HG03520 (cell line): ENCODE measurements at regions not wholly inside any gene's neighbourhood (a gene's known extent, or its start where the extent isn't known, plus 50 kb on each side); places are given as distances from the start of the nearest gene placed in this dataset.
A peak's percentile ranks its signal among the peaks of the same experiment; 100 is the strongest.
"Not testable (repeated sequence)": the region's sequence is repeated elsewhere in the genome, so short reads cannot be mapped to it uniquely, and the experiment has no call there.

Experiments
- ATAC-seq: cut with Tn5 transposase; IDR thresholded peaks from one replicate; pipeline ENCODE4 v1.9.1; 2021; ENCODE audit warnings: mild to moderate bottlenecking, moderate library complexity; ENCODE audit not compliant: unreplicated experiment

GRCh38 chr11:42669248-42669976 is 642.4 kb upstream of the API5 start:
- ATAC-seq: no peak

GRCh38 chr11:42674436-42674835 is 637.4 kb upstream of the API5 start:
- ATAC-seq: no peak

DNA sequence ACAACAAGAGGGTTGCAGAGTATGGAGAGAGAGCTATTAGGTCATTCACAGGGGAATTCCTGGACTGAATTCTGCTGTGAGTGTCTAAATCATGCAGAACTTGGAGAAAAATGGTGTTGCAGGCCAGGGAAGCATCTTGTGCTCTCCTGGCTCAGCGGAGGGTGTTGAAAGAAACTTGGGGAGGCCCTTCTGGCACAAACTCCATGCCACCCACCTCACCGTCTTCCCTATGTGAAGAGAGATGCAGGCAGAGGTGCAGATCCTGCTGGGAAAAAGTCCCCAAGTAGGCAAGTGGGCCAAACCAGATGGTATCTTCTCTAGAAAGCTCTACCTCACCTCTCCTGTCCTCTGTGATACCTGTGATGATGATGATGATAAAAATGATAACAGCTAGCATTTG is 604.3 kb upstream of the API5 start:
- no peak for ATAC-seq

GRCh38 chr11:42709216-42709615 is 602.6 kb upstream of the API5 start:
- ATAC-seq: no peak

DNA sequence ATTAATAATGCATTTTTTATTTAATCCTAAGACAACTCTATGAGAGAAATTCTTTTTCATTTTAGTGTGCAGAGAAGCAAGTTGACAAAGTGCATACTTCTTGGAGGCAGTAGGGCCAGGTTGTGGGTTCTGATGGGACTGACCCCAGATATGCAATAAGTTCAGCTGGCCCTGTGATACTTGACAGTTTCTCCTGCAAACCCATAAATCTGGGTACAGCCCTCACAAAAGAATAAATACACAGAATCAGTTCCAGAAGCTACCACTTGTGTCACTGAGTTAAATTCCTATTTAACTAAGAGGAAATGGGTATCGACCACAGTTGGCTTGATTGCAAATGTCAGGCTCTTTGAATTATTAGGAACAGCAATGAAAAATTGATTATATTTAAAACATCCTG is 598.5 kb upstream of the API5 start:
- no peak for ATAC-seq

DNA sequence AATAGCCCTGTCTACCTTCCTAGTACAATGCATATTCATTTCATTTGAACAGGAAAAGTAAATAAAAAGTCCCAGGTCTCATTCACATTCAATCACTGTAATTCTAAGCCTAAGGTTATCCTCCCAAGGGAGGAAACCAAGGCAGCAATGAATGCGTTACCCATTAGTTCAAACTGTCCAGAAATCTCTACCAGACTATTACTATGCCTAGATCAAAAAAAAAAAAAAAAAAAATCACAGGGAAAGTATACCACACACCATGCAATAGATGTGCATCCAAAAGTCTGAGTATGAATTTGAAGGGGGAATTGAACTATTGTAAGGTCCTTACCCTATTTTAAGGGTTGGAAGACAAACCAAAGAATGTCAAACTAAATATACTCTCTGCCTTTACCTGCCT is 598.0 kb upstream of the API5 start:
- ATAC-seq: no peak

DNA sequence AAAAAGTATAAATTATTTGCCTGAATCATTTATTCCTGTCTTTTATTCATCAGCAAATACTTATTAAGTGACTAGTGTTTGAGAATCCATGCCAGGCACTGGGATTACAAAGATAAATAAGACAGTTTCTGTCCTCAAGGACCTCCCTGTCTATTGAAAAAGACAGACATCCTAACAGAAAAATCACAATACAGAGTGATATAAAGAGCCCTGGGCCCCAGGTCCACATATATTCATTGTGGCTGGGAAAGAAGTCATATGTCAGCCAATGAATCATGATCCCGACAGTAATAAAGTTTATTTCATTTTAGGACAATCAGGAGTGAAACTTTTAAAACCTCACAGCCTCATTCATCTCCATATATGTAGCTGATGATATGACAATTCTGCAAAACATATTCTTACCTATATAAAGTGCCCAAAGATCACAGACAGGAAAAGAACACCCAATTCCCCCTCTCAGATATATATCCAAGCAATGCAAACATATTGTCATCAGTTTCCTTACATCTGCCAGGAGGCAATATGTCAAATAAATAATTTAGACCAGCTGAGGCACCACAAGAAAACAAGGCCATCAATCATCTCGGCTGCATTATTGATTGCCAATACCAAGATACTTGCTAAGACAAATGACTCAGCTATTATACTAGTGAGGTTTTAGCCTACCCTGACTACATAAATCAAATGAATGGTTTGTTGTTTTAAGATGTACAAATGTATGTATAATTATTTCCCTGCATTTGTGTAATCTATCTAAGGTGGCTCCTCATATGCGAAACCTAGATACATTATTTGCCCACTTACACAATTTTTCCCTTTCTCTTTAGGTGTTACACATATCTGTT is 590.9 kb upstream of the API5 start:
- no peak for ATAC-seq

- no peak for ATAC-seq
Observed at GRCh38 chr11:42727879-42728278, 583.9 kb upstream of the API5 start.

DNA sequence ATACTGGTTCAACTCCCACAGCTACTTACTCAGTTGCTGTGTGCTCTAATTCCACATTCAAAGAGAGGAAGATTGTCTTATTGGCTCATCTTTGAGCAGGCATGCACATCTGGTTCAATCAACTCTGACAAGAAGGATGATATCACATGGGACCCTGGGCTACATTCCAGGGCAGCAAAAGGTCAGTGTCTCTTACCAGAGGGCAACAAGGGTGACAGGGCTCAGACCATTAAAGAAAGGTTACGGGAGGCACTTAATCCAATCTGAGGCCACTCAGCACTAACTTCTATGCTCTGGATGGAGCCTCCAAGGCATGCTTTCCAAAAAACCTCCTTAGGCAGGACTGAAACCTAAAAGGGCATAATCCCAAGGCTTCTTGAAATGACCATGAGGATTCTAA is 549.4 kb upstream of the API5 start:
- no peak for ATAC-seq

- no peak for ATAC-seq
Observed at GRCh38 chr11:42764936-42765335, 546.9 kb upstream of the API5 start.

DNA sequence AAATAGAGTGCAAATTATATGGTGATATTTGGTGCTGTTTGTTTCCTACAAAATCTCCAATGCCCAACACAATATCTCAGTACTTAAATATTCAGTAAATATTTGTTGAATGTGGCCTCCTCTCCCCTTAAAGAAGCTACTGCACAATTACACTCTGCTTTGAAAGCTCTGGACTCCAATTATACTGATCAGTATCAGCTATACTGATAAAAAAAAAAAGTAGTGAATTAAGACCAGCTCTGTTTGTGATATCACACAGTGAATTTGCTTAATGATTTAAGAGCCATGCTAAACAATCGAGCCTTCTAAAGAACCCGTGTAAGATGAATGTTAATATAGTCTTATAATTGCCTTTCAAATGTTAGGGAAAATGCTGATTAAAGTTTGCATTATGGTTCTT is 543.2 kb upstream of the API5 start:
- no peak for ATAC-seq

GRCh38 chr11:42770444-42771065 is 541.2 kb upstream of the API5 start:
- ATAC-seq: peak; percentile 74

DNA sequence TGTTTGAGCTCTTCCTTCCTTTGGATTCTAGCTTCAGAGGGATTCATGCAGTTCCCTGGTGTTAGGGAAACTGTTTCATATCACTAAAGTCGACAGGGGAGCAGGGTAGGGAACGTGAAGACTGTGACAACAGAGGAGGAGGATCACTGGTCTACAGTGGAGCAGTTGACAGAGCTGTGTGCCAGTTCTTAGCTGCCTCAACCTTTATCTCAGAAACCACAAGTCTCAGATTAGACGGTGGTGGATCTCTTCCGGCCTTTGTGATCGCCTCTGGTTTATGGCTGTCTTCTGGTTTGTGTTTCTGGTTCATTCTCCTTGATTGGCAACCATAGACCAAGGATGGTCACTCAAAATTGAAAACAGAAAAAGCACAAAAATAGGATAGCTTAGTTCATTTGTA is 538.9 kb upstream of the API5 start:
- no peak for ATAC-seq

GRCh38 chr11:42773729-42774128 is 538.1 kb upstream of the API5 start:
- no peak for ATAC-seq

DNA sequence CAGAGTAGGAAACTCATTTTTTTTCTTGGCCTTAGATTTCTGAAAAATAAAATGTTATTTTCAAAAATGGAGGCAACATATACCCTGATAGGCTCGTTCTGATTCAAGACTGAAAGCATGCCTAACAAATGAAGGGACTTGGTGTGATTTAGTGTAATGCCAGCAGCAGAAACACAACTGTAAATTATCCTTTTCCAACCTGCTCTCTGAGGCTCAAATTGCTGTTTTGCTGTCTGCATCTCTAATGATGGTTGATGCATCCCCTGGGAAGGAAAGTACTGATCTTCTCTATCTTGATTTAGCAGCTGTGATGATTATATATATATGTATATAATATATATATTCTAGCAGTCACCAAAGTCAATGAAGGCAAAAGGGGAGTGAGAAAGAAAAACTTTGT is 537.2 kb upstream of the API5 start:
- ATAC-seq: no peak

- ATAC-seq: no peak
Observed at GRCh38 chr11:42777776-42778175, 534.0 kb upstream of the API5 start.

DNA sequence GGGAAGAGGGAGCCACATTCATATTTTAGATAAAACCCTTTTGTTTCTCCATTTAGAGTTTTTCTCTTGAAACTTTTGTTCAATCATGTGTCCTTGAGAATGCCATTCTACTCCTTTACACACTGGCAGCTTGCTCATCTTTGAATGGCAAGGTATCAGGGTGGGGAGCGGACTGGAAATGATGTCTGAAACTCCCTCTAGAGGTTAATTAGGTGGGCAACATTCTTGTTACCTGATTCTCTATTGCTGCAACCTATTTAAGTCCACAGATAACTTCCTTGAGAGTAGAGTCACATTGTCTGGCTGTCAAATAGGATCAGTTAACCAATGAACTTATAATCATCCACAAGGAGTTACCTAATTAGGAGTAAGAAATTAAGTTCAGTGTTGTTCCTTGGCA is 533.6 kb upstream of the API5 start:
- no peak for ATAC-seq

DNA sequence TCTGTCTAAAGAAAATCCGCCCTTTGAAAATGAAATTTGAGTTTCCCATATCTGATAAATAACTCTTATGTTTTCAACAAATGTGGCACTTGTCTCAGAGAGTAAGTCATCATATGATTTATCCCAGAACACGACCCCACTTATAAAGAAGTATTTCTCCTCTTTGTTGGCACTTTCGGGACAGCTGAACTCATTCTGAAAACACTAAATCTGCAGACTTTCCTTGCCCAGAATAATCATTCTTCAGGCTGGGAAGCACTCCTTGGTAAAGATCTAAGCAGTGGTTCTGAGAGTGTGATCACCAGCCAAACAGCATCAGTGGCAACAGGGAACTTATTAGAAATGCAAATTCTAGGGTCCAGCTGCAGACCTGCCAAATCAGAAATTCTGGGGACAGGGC is 532.2 kb upstream of the API5 start:
- no peak for ATAC-seq

- ATAC-seq: no peak
Observed at GRCh38 chr11:42786981-42787380, 524.8 kb upstream of the API5 start.

DNA sequence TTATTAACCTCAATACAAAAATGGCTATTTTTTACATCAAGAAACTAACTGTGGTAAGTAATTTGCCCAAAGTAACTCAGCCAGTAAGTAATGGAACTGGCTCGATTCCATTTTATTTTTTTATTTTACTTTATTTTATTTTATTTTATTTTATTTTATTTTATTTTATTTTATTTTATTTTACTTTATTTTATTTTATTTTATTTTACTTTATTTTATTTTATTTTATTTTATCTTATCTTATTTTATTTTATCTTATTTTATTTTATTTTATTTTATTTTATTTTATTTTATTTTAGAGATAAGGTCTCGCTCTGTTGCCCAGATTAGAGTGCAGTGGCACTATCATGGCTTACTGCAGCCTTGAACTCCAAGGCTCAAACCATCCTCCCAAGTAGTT is 516.3 kb upstream of the API5 start:
- ATAC-seq: not testable (repeated sequence)

- no peak for ATAC-seq
Observed at GRCh38 chr11:42800041-42800440, 511.8 kb upstream of the API5 start.
